ENCODE measurements at regions not wholly inside any gene's neighbourhood (a gene's known extent, or its start where the extent isn't known, plus 50 kb on each side); places are given as distances from the start of the nearest gene placed in this dataset.
A peak's percentile ranks its signal among the peaks of the same experiment; 100 is the strongest.
"Not testable (repeated sequence)": the region's sequence is repeated elsewhere in the genome, so short reads cannot be mapped to it uniquely, and the experiment has no call there.

- Histone ChIP-seq H3K36me3 (ENCODE audit: insufficient read depth, insufficient read length, low read length) (no peaks in the 10 kb centered on the region), H3K4me3 (ENCODE audit: insufficient read length, low read depth) (no peak overlapping the region), H3K4me1 (ENCODE audit: insufficient read depth, insufficient read length) (no peaks in the 10 kb centered on the region), H3K9me3 (ENCODE audit: insufficient read depth, low read length) (no peaks in the 10 kb centered on the region), H3K9ac (ENCODE audit: insufficient read length, low read depth) (no peak overlapping the region), H3K27me3 (ENCODE audit: insufficient read depth, insufficient read length) (no peaks in the 10 kb centered on the region)
- DNase-seq (ENCODE audit: low read depth, low spot score), result no peak
- no peak for TF ChIP-seq YY1 (IDR thresholded peaks at IDR 0.05; ENCODE audit: insufficient read depth, insufficient read length)
- TF ChIP-seq ZNF274 (IDR thresholded peaks at IDR 0.05; ENCODE audit: low read depth, low read length), result no peak
- TF ChIP-seq SUZ12 (IDR thresholded peaks at IDR 0.05; ENCODE audit: extremely low read depth, insufficient read depth, insufficient read length), result no peak
Measured at GRCh38 chr4:11069581-11070211, 359.0 kb downstream of the HS3ST1 start.

GRCh38 chr4:11069083-11069482 is 359.6 kb downstream of the HS3ST1 start:
- H3K36me3 ChIP-seq (ENCODE audit: insufficient read depth, insufficient read length, low read length), result no peaks in the 10 kb centered on the region
- H3K27me3 ChIP-seq (ENCODE audit: insufficient read depth, insufficient read length), result no peaks in the 10 kb centered on the region
- H3K9ac ChIP-seq (ENCODE audit: insufficient read length, low read depth), result no peak overlapping the region
- H3K4me3 ChIP-seq (ENCODE audit: insufficient read length, low read depth), result no peak overlapping the region
- no peak for DNase-seq (ENCODE audit: low read depth, low spot score)
- no peaks in the 10 kb centered on the region for H3K9me3 ChIP-seq (ENCODE audit: insufficient read depth, low read length)
- H3K4me1 ChIP-seq (ENCODE audit: insufficient read depth, insufficient read length), result no peaks in the 10 kb centered on the region
- TF ChIP-seq YY1 (IDR thresholded peaks at IDR 0.05; ENCODE audit: insufficient read depth, insufficient read length) (no peak), ZNF274 (IDR thresholded peaks at IDR 0.05; ENCODE audit: low read depth, low read length) (no peak), SUZ12 (IDR thresholded peaks at IDR 0.05; ENCODE audit: extremely low read depth, insufficient read depth, insufficient read length) (no peak)

GRCh38 chr4:11066584-11066983 is 362.1 kb downstream of the HS3ST1 start:
- not testable (repeated sequence) for DNase-seq (ENCODE audit: low read depth, low spot score); H3K36me3 ChIP-seq (ENCODE audit: insufficient read depth, insufficient read length, low read length); H3K4me1 ChIP-seq (ENCODE audit: insufficient read depth, insufficient read length); H3K9me3 ChIP-seq (ENCODE audit: insufficient read depth, low read length); H3K27me3 ChIP-seq (ENCODE audit: insufficient read depth, insufficient read length)
- Histone ChIP-seq H3K9ac (ENCODE audit: insufficient read length, low read depth) (peak overlapping the region; percentile 21), H3K4me3 (ENCODE audit: insufficient read length, low read depth) (peak overlapping the region; percentile 42)

GRCh38 chr4:11060637-11061036 is 368.1 kb downstream of the HS3ST1 start:
- DNase-seq (ENCODE audit: low read depth, low spot score); H3K27me3 ChIP-seq (ENCODE audit: insufficient read depth, insufficient read length); H3K9me3 ChIP-seq (ENCODE audit: insufficient read depth, low read length); H3K4me1 ChIP-seq (ENCODE audit: insufficient read depth, insufficient read length); H3K4me3 ChIP-seq (ENCODE audit: insufficient read length, low read depth); H3K9ac ChIP-seq (ENCODE audit: insufficient read length, low read depth); H3K36me3 ChIP-seq (ENCODE audit: insufficient read depth, insufficient read length, low read length): not testable (repeated sequence)

GRCh38 chr4:11054937-11055336 is 370.4 kb upstream of the CLNK start:
- H3K9me3 ChIP-seq (ENCODE audit: insufficient read depth, low read length); DNase-seq (ENCODE audit: low read depth, low spot score); H3K27me3 ChIP-seq (ENCODE audit: insufficient read depth, insufficient read length); H3K4me3 ChIP-seq (ENCODE audit: insufficient read length, low read depth); H3K4me1 ChIP-seq (ENCODE audit: insufficient read depth, insufficient read length); H3K36me3 ChIP-seq (ENCODE audit: insufficient read depth, insufficient read length, low read length); H3K9ac ChIP-seq (ENCODE audit: insufficient read length, low read depth): not testable (repeated sequence)

GRCh38 chr4:11053601-11054220 is 369.1 kb upstream of the CLNK start:
- no peaks in the 10 kb centered on the region for H3K9me3 ChIP-seq (ENCODE audit: insufficient read depth, low read length)
- no peaks in the 10 kb centered on the region for H3K4me1 ChIP-seq (ENCODE audit: insufficient read depth, insufficient read length)
- H3K4me3 ChIP-seq (ENCODE audit: insufficient read length, low read depth), result no peak overlapping the region
- TF ChIP-seq SUZ12 (IDR thresholded peaks at IDR 0.05; ENCODE audit: extremely low read depth, insufficient read depth, insufficient read length), result no peak
- TF ChIP-seq ZNF274 (IDR thresholded peaks at IDR 0.05; ENCODE audit: low read depth, low read length), result no peak
- no peak for TF ChIP-seq YY1 (IDR thresholded peaks at IDR 0.05; ENCODE audit: insufficient read depth, insufficient read length)
- no peaks in the 10 kb centered on the region for H3K27me3 ChIP-seq (ENCODE audit: insufficient read depth, insufficient read length)
- DNase-seq (ENCODE audit: low read depth, low spot score), result no peak
- no peak overlapping the region for H3K9ac ChIP-seq (ENCODE audit: insufficient read length, low read depth)
- H3K36me3 ChIP-seq (ENCODE audit: insufficient read depth, insufficient read length, low read length), result no peaks in the 10 kb centered on the region

GRCh38 chr4:11051181-11051580 is 366.6 kb upstream of the CLNK start:
- no peak overlapping the region for H3K4me3 ChIP-seq (ENCODE audit: insufficient read length, low read depth)
- TF ChIP-seq SUZ12 (IDR thresholded peaks at IDR 0.05; ENCODE audit: extremely low read depth, insufficient read depth, insufficient read length), result no peak
- TF ChIP-seq YY1 (IDR thresholded peaks at IDR 0.05; ENCODE audit: insufficient read depth, insufficient read length), result no peak
- TF ChIP-seq ZNF274 (IDR thresholded peaks at IDR 0.05; ENCODE audit: low read depth, low read length), result no peak
- no peaks in the 10 kb centered on the region for H3K36me3 ChIP-seq (ENCODE audit: insufficient read depth, insufficient read length, low read length)
- DNase-seq (ENCODE audit: low read depth, low spot score), result no peak
- H3K4me1 ChIP-seq (ENCODE audit: insufficient read depth, insufficient read length), result no peaks in the 10 kb centered on the region
- no peak overlapping the region for H3K9ac ChIP-seq (ENCODE audit: insufficient read length, low read depth)
- H3K9me3 ChIP-seq (ENCODE audit: insufficient read depth, low read length), result no peaks in the 10 kb centered on the region
- H3K27me3 ChIP-seq (ENCODE audit: insufficient read depth, insufficient read length), result no peaks in the 10 kb centered on the region

- Histone ChIP-seq H3K9me3 (ENCODE audit: insufficient read depth, low read length) (no peaks in the 10 kb centered on the region), H3K4me1 (ENCODE audit: insufficient read depth, insufficient read length) (no peaks in the 10 kb centered on the region), H3K4me3 (ENCODE audit: insufficient read length, low read depth) (no peak overlapping the region), H3K27me3 (ENCODE audit: insufficient read depth, insufficient read length) (no peaks in the 10 kb centered on the region), H3K9ac (ENCODE audit: insufficient read length, low read depth) (no peak overlapping the region), H3K36me3 (ENCODE audit: insufficient read depth, insufficient read length, low read length) (no peaks in the 10 kb centered on the region)
- TF ChIP-seq SUZ12 (IDR thresholded peaks at IDR 0.05; ENCODE audit: extremely low read depth, insufficient read depth, insufficient read length) (no peak), YY1 (IDR thresholded peaks at IDR 0.05; ENCODE audit: insufficient read depth, insufficient read length) (no peak), ZNF274 (IDR thresholded peaks at IDR 0.05; ENCODE audit: low read depth, low read length) (no peak)
- DNase-seq (ENCODE audit: low read depth, low spot score), result no peak
Measured at GRCh38 chr4:11050766-11051165, 366.2 kb upstream of the CLNK start.

Data from NT2/D1 (cell line).